ENCODE measurements at regions not wholly inside any gene's neighbourhood (a gene's known extent, or its start where the extent isn't known, plus 50 kb on each side); places are given as distances from the start of the nearest gene placed in this dataset.

DNA sequence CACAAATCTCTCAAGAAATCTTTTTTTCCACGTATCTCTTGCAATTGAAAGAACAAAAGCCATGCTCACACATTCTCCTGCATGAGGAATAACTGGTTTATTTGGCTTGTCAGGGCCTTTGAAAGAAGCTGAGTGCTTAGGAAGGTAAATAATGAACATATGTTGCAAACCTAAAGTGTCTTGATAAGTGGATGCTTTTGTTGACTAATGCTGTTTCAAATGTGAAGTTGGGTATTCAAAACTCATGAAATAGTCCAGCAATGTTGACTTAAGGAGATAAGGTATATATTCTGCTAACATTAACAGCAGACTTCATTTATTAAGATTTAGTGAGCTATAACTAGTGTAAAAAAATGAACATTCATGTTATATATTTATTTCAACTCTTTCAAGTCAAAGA, 1792.7 kb upstream of the MIR17HG start:
- TF ChIP-seq, protein P1, sequence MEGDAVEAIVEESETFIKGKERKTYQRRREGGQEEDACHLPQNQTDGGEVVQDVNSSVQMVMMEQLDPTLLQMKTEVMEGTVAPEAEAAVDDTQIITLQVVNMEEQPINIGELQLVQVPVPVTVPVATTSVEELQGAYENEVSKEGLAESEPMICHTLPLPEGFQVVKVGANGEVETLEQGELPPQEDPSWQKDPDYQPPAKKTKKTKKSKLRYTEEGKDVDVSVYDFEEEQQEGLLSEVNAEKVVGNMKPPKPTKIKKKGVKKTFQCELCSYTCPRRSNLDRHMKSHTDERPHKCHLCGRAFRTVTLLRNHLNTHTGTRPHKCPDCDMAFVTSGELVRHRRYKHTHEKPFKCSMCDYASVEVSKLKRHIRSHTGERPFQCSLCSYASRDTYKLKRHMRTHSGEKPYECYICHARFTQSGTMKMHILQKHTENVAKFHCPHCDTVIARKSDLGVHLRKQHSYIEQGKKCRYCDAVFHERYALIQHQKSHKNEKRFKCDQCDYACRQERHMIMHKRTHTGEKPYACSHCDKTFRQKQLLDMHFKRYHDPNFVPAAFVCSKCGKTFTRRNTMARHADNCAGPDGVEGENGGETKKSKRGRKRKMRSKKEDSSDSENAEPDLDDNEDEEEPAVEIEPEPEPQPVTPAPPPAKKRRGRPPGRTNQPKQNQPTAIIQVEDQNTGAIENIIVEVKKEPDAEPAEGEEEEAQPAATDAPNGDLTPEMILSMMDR (IDR thresholded peaks at IDR 0.05) = no peak
- TF ChIP-seq POLR2AphosphoS5 (IDR thresholded peaks at IDR 0.05; ENCODE audit: insufficient read depth in 1 of 2, low read depth in 1 of 2) = no peak
- no peak for TF ChIP-seq POLR2A (IDR thresholded peaks at IDR 0.05)

All from vagina (tissue), 2 donors.